IgD-negative memory B cell (primary cell): ENCODE measurements at regions not wholly inside any gene's neighbourhood (a gene's known extent, or its start where the extent isn't known, plus 50 kb on each side); places are given as distances from the start of the nearest gene placed in this dataset.
"Not testable (repeated sequence)": the region's sequence is repeated elsewhere in the genome, so short reads cannot be mapped to it uniquely, and the experiment has no call there.

ENCODE experiments used
- H3K27ac Mint-ChIP-seq, 3 donors: one replicate each; pipeline ENCODE4 v1.8.0; 2020 to 2022; ENCODE audit warnings: mild to moderate bottlenecking in 3 of 3, mixed read lengths in 3 of 3, moderate library complexity in 1 of 3
- H3K27me3 Mint-ChIP-seq: one replicate; pipeline ENCODE4 v1.8.0; 2021; ENCODE audit warnings: mixed read lengths
- H3K36me3 Mint-ChIP-seq: one replicate; pipeline ENCODE4 v1.8.0; 2020; ENCODE audit warnings: mild to moderate bottlenecking, mixed read lengths
- H3K4me1 Mint-ChIP-seq, 3 donors: one replicate each; pipeline ENCODE4 v1.8.0; 2020 to 2022; ENCODE audit warnings: mixed read lengths in 3 of 3, mild to moderate bottlenecking in 1 of 3
- H3K4me3 Mint-ChIP-seq, 4 donors: one replicate each; pipeline ENCODE4 v1.8.0; 2020 to 2022; ENCODE audit warnings: mild to moderate bottlenecking in 4 of 4, mixed read lengths in 4 of 4, moderate library complexity in 3 of 4
- H3K9me3 Mint-ChIP-seq, 3 donors: one replicate each; pipeline ENCODE4 v1.8.0; 2020 to 2021; ENCODE audit warnings: mixed read lengths in 3 of 3, mild to moderate bottlenecking in 1 of 3

GRCh38 chr10:90119631-90120280 lies 418.4 kb downstream of the KIF20B start:
- H3K4me3 Mint-ChIP-seq, H3K9me3 Mint-ChIP-seq, H3K27ac Mint-ChIP-seq, H3K4me1 Mint-ChIP-seq, H3K27me3 Mint-ChIP-seq, H3K36me3 Mint-ChIP-seq: not testable (repeated sequence)

GRCh38 chr10:90125456-90126255 lies 424.3 kb downstream of the KIF20B start:
- Mint-ChIP-seq H3K36me3 (no peaks in the 10 kb centered on the region), H3K27ac (no peak overlapping the region), H3K4me1 (no peaks in the 10 kb centered on the region), H3K27me3 (no peaks in the 10 kb centered on the region), H3K9me3 (peaks cover 0 to 1% (median 1%) of the 10 kb centered on the region in 3 donors), H3K4me3 (no peak overlapping the region)

GRCh38 chr10:90126256-90126595 lies 424.8 kb downstream of the KIF20B start:
- Mint-ChIP-seq H3K4me3 (no peak overlapping the region), H3K36me3 (no peaks in the 10 kb centered on the region), H3K4me1 (no peaks in the 10 kb centered on the region), H3K27ac (no peak overlapping the region), H3K27me3 (no peaks in the 10 kb centered on the region), H3K9me3 (peaks cover under 1 to 2% (median 1%) of the 10 kb centered on the region in 3 donors)

GRCh38 chr10:90130321-90131086 lies 429.1 kb downstream of the KIF20B start:
- Mint-ChIP-seq H3K4me3 (no peak overlapping the region), H3K9me3 (peaks cover 5 to 25% (median 6%) of the 10 kb centered on the region in 3 donors), H3K27me3 (no peaks in the 10 kb centered on the region), H3K36me3 (no peaks in the 10 kb centered on the region), H3K27ac (no peak overlapping the region), H3K4me1 (no peaks in the 10 kb centered on the region)

- no peak overlapping the region for H3K27ac Mint-ChIP-seq
- no peaks in the 10 kb centered on the region for H3K4me1 Mint-ChIP-seq
- no peaks in the 10 kb centered on the region for H3K36me3 Mint-ChIP-seq
- no peak overlapping the region for H3K4me3 Mint-ChIP-seq
- peaks cover 5 to 32% (median 12%) of the 10 kb centered on the region in 3 donors for H3K9me3 Mint-ChIP-seq
- no peaks in the 10 kb centered on the region for H3K27me3 Mint-ChIP-seq
Observed at GRCh38 chr10:90133606-90134005, 432.2 kb downstream of the KIF20B start.

GRCh38 chr10:90136731-90137316 lies 435.4 kb downstream of the KIF20B start:
- Mint-ChIP-seq H3K27ac (no peak overlapping the region), H3K9me3 (peaks cover 8 to 39% (median 11%) of the 10 kb centered on the region in 3 donors), H3K4me1 (peaks cover 0 to under 1% (median 0%) of the 10 kb centered on the region in 3 donors), H3K4me3 (no peak overlapping the region), H3K36me3 (no peaks in the 10 kb centered on the region), H3K27me3 (peaks cover under 1% of the 10 kb centered on the region)

GRCh38 chr10:90138844-90139243 lies 437.5 kb downstream of the KIF20B start:
- H3K4me3 Mint-ChIP-seq = no peak overlapping the region
- H3K4me1 Mint-ChIP-seq = peaks cover 0 to 2% (median 0%) of the 10 kb centered on the region in 3 donors
- H3K27me3 Mint-ChIP-seq = peaks cover 3% of the 10 kb centered on the region
- peaks cover 10 to 28% (median 11%) of the 10 kb centered on the region in 3 donors for H3K9me3 Mint-ChIP-seq
- peaks cover 2% of the 10 kb centered on the region for H3K36me3 Mint-ChIP-seq
- no peak overlapping the region for H3K27ac Mint-ChIP-seq

GRCh38 chr10:90141791-90142190 lies 440.4 kb downstream of the KIF20B start:
- Mint-ChIP-seq H3K36me3 (peaks cover 2% of the 10 kb centered on the region), H3K27me3 (peaks cover 3% of the 10 kb centered on the region), H3K9me3 (peaks cover 7 to 14% (median 11%) of the 10 kb centered on the region in 3 donors), H3K4me1 (peaks cover 0 to 2% (median 0%) of the 10 kb centered on the region in 3 donors), H3K27ac (no peak overlapping the region), H3K4me3 (no peak overlapping the region)

GRCh38 chr10:90143937-90144336 lies 442.5 kb downstream of the KIF20B start:
- H3K36me3 Mint-ChIP-seq = peaks cover 2% of the 10 kb centered on the region
- peaks cover 4 to 14% (median 7%) of the 10 kb centered on the region in 3 donors for H3K9me3 Mint-ChIP-seq
- peaks cover 3% of the 10 kb centered on the region for H3K27me3 Mint-ChIP-seq
- peaks cover 0 to 2% (median 0%) of the 10 kb centered on the region in 3 donors for H3K4me1 Mint-ChIP-seq
- no peak overlapping the region for H3K4me3 Mint-ChIP-seq
- no peak overlapping the region for H3K27ac Mint-ChIP-seq

GRCh38 chr10:90148116-90148855 lies 446.9 kb downstream of the KIF20B start:
- H3K36me3 Mint-ChIP-seq = no peaks in the 10 kb centered on the region

GRCh38 chr10:90149563-90149962 lies 448.2 kb downstream of the KIF20B start:
- no peaks in the 10 kb centered on the region for H3K27me3 Mint-ChIP-seq
- no peaks in the 10 kb centered on the region for H3K9me3 Mint-ChIP-seq
- no peak overlapping the region for H3K27ac Mint-ChIP-seq
- no peaks in the 10 kb centered on the region for H3K4me1 Mint-ChIP-seq
- H3K4me3 Mint-ChIP-seq = no peak overlapping the region
- no peaks in the 10 kb centered on the region for H3K36me3 Mint-ChIP-seq

More at GRCh38 chr10:90148116-90148855, 446.9 kb downstream of the KIF20B start:
- Mint-ChIP-seq H3K9me3 (no peaks in the 10 kb centered on the region), H3K4me1 (no peaks in the 10 kb centered on the region), H3K4me3 (no peak overlapping the region), H3K27ac (no peak overlapping the region), H3K27me3 (no peaks in the 10 kb centered on the region)

GRCh38 chr10:90162271-90162853 lies 461.0 kb downstream of the KIF20B start:
- Mint-ChIP-seq H3K9me3 (peaks cover 0 to 4% (median 0%) of the 10 kb centered on the region in 3 donors), H3K4me1 (no peaks in the 10 kb centered on the region), H3K36me3 (peaks cover 6% of the 10 kb centered on the region), H3K4me3 (no peak overlapping the region), H3K27me3 (peaks cover 1% of the 10 kb centered on the region), H3K27ac (no peak overlapping the region)

- no peak overlapping the region for H3K4me3 Mint-ChIP-seq
- H3K27ac Mint-ChIP-seq = no peak overlapping the region
- H3K4me1 Mint-ChIP-seq = peaks cover 0 to 2% (median 0%) of the 10 kb centered on the region in 3 donors
- H3K27me3 Mint-ChIP-seq = peaks cover 1% of the 10 kb centered on the region
- peaks cover 0 to 6% (median 0%) of the 10 kb centered on the region in 3 donors for H3K9me3 Mint-ChIP-seq
- H3K36me3 Mint-ChIP-seq = peaks cover 6% of the 10 kb centered on the region
Observed at GRCh38 chr10:90167174-90168064, 466.0 kb downstream of the KIF20B start.
